ENCODE measurements at regions not wholly inside any gene's neighbourhood (a gene's known extent, or its start where the extent isn't known, plus 50 kb on each side); places are given as distances from the start of the nearest gene placed in this dataset.

DNA sequence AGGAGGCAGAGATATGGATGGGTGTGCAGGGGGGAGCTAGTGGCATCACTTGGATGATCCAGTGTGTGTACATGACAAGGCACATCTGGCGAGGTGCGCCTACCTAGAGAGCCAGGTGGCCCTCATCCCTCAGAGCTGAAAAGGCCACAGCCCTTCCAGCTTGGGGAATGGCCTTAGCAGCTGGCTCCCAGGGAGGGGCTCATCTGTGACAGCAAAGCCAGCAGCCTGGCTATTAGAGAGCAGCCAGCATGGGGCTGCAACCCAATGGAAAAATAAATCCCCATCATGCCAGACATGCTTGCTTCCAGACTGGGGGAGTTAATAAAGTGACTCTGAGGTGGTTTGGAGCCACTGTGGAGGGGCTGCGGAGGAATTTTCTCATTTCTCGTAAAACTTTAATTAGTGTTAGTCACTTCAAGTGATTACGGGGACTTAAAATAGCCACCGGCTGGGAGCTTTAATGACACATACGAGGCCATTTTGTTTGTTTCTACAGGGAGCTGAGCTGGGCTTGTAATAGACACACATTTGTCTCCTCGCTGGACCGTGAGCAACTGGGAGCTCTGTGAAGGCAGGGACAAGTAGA lies 111.2 kb upstream of the ALX4 start:
- TF ChIP-seq EZH2 (IDR thresholded peaks at IDR 0.05) (no peak), POLR2AphosphoS5 (IDR thresholded peaks at IDR 0.05; ENCODE audit: borderline replicate concordance, low read depth, low read length) (no peak)

Measured in SK-N-MC (cell line).